MM.1S (cell line): ENCODE measurements at regions not wholly inside any gene's neighbourhood (a gene's known extent, or its start where the extent isn't known, plus 50 kb on each side); places are given as distances from the start of the nearest gene placed in this dataset.

Experiments used
- CTCF ChIP-seq: fragments of 300-600 bp; sonication (generic); IDR thresholded peaks from 2 replicates; pipeline ENCODE4 v1.5.1; 2016; ENCODE audit warnings: antibody characterized with exemption, low read length, mixed read lengths
- EZH2phosphoT487 ChIP-seq: fragments of 300-600 bp; sonication (generic); IDR thresholded peaks from 2 replicates; pipeline ENCODE4 v1.6.1; 2018; ENCODE audit warnings: antibody characterized with exemption, low read length

DNA sequence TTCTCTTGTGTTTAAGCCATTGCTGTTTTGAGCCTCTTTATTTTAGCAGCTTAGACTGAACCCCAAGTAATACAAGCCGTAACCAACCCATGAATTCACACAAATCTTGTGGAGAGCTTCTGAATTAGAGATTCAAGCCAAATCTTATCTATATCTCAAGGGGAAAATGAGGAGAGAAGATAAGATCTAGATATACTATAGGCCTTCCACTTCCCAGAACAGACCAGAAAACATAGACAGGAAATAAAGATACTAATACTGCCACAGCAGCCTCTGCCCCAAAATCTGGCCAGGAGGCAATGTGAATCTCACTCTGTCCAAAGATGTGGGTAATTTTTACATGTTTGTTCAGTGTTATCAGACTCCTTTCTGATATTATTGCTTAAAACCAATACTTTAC lies 307.2 kb downstream of the PTEN start:
- no peak for TF ChIP-seq EZH2phosphoT487
- TF ChIP-seq CTCF, result no peak
